Natural killer cell (primary cell): ENCODE measurements at regions not wholly inside any gene's neighbourhood (a gene's known extent, or its start where the extent isn't known, plus 50 kb on each side); places are given as distances from the start of the nearest gene placed in this dataset.

Source experiments
- ATAC-seq, 3 donors: fragments of 150-1000 bp in 2 of 3; fragments of 200-7000 bp in 1 of 3; cut with Tn5 transposase; 1 replicate in 1 of 3; 2 replicates in 2 of 3; pipeline ENCODE4 v1.10.0; 2021; ENCODE audit warnings: mild to moderate bottlenecking in 2 of 3, moderate library complexity in 2 of 3
- DNase-seq, 2 donors: peaks; one replicate each; pipeline versions ENCODE4 v3.0.0 to v3.0.0-alpha.2; 2013 to 2021; ENCODE audit warnings: mixed read lengths in 1 of 2
- H3K27ac ChIP-seq: one replicate; pipeline ENCODE4 v1.5.1; 2013; ENCODE audit warnings: mild to moderate bottlenecking, low read length
- H3K27me3 ChIP-seq: one replicate; pipeline ENCODE4 v1.6.1; 2013; ENCODE audit warnings: low read length; ENCODE audit not compliant: control insufficient read depth, insufficient read depth
- H3K36me3 ChIP-seq: one replicate; pipeline ENCODE4 v1.6.1; 2013; ENCODE audit warnings: low read length; ENCODE audit not compliant: control insufficient read depth, insufficient read depth
- H3K4me1 ChIP-seq: one replicate; pipeline ENCODE4 v1.6.1; 2013; ENCODE audit warnings: low read length; ENCODE audit not compliant: control insufficient read depth, insufficient read depth
- H3K4me3 ChIP-seq: one replicate; pipeline ENCODE4 v1.5.1; 2013; ENCODE audit warnings: low read length
- H3K9me3 ChIP-seq: one replicate; pipeline ENCODE4 v1.6.1; 2013; ENCODE audit warnings: low read length; ENCODE audit not compliant: control insufficient read depth, insufficient read depth
- H3K27ac Mint-ChIP-seq, 2 donors: one replicate each; pipeline ENCODE4 v1.8.0; 2022; ENCODE audit warnings: mild to moderate bottlenecking in 2 of 2, mixed read lengths in 2 of 2, moderate library complexity in 1 of 2
- H3K27me3 Mint-ChIP-seq, 2 donors: one replicate each; pipeline ENCODE4 v1.8.0; 2022; ENCODE audit warnings: low read depth in 2 of 2, mixed read lengths in 2 of 2
- H3K36me3 Mint-ChIP-seq: one replicate; pipeline ENCODE4 v1.8.0; 2022; ENCODE audit warnings: mixed read lengths
- H3K4me1 Mint-ChIP-seq, 2 donors: one replicate each; pipeline ENCODE4 v1.8.0; 2022; ENCODE audit warnings: mixed read lengths in 2 of 2
- H3K4me3 Mint-ChIP-seq: one replicate; pipeline ENCODE4 v1.8.0; 2022; ENCODE audit warnings: mild to moderate bottlenecking, moderate library complexity, mixed read lengths
- H3K9me3 Mint-ChIP-seq, 2 donors: one replicate each; pipeline ENCODE4 v1.8.0; 2022; ENCODE audit warnings: mixed read lengths in 2 of 2
- WGBS: methylation state at CpG from one replicate; pipeline ENCODE4 v1.1.7; 2013; ENCODE audit warnings: missing lambda C conversion rate; ENCODE audit not compliant: insufficient coverage; 5-methylcytosine and 5-hydroxymethylcytosine counted together
- intact Hi-C: fragments of 100-400 bp; cut with micrococcal nuclease; formaldehyde crosslinking; loops from one replicate; pipeline ENCODE4 v1.14.2; 2022
- TF ChIP-seq, protein P1 (sequence below): fragments of 200-600 bp; IDR thresholded peaks from one replicate; pipeline ENCODE4 v1.8.0; 2022; ENCODE audit warnings: antibody characterized with exemption

DNA sequence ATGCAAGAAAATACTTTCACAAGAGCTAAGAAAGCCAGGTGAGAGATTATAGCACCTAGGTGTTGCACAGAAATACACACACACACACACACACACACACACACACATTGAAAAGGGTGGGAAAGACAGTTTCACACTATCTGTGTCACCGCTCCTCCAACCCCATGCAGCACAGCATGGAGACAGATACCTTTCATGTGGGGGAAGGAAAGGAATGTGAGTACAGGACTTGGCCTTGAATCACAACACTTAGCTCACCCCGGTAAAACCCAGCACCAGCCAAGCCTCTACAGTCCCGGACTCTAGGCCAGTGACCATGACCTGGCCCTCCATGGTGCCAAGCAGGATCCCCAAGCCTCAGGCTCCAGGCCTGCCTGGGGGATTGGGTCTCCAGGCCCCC, 462.0 kb upstream of the SPRY2 start:
- no peaks in the 10 kb centered on the region for H3K27me3 ChIP-seq
- no peaks in the 10 kb centered on the region for H3K36me3 ChIP-seq
- intact Hi-C loops: no loop called here
- Mint-ChIP-seq H3K27ac (no peak overlapping the region), H3K9me3 (no peaks in the 10 kb centered on the region), H3K27me3 (no peaks in the 10 kb centered on the region), H3K4me3 (no peak overlapping the region), H3K36me3 (no peaks in the 10 kb centered on the region), H3K4me1 (no peaks in the 10 kb centered on the region)
- ATAC-seq (no peak), DNase-seq (no peak)
- H3K27ac ChIP-seq: no peak overlapping the region
- 97% methylated on average over 3 of the region's 3 CpGs for WGBS
- H3K9me3 ChIP-seq: no peaks in the 10 kb centered on the region
- TF ChIP-seq, protein P1, sequence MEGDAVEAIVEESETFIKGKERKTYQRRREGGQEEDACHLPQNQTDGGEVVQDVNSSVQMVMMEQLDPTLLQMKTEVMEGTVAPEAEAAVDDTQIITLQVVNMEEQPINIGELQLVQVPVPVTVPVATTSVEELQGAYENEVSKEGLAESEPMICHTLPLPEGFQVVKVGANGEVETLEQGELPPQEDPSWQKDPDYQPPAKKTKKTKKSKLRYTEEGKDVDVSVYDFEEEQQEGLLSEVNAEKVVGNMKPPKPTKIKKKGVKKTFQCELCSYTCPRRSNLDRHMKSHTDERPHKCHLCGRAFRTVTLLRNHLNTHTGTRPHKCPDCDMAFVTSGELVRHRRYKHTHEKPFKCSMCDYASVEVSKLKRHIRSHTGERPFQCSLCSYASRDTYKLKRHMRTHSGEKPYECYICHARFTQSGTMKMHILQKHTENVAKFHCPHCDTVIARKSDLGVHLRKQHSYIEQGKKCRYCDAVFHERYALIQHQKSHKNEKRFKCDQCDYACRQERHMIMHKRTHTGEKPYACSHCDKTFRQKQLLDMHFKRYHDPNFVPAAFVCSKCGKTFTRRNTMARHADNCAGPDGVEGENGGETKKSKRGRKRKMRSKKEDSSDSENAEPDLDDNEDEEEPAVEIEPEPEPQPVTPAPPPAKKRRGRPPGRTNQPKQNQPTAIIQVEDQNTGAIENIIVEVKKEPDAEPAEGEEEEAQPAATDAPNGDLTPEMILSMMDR: no peak
- no peak overlapping the region for H3K4me3 ChIP-seq
- H3K4me1 ChIP-seq: no peaks in the 10 kb centered on the region

DNA sequence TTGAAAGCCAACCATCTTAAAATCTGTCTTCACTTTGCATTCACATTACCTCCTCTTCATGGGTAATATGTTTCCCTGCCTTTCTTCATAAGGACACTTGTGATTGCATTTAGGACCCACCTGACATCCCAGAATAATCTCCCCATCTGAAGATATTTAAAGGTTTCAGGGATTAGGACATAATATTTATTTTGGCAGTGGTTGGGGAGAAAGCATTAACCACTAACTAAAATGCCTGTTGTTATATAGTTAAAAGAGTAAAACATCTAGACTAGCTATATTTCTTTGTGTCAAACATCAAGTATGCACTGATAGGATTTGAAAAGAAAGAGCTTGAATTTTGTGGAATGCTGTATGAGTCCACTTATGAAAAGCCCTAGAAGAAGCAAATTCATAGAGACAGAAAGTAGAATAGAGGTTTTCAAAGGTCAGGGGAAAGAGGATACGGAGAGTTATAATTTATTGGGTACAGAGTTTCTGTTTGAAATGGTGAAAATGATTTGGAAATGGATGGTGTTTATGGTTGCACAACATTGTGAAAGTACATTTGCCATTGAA, 457.7 kb upstream of the SPRY2 start:
- Mint-ChIP-seq H3K36me3 (no peaks in the 10 kb centered on the region), H3K9me3 (no peaks in the 10 kb centered on the region), H3K4me3 (no peak overlapping the region), H3K27me3 (no peaks in the 10 kb centered on the region), H3K27ac (no peak overlapping the region), H3K4me1 (no peaks in the 10 kb centered on the region)
- no peak for ATAC-seq
- Histone ChIP-seq H3K9me3 (no peaks in the 10 kb centered on the region), H3K4me1 (no peaks in the 10 kb centered on the region), H3K4me3 (no peak overlapping the region), H3K27ac (no peak overlapping the region), H3K36me3 (no peaks in the 10 kb centered on the region), H3K27me3 (no peaks in the 10 kb centered on the region)
- WGBS: 90% methylated on average over 1 of the region's 1 CpG
- TF ChIP-seq, protein P1: no peak
- DNase-seq: no peak
- intact Hi-C loops: no loop called here

DNA sequence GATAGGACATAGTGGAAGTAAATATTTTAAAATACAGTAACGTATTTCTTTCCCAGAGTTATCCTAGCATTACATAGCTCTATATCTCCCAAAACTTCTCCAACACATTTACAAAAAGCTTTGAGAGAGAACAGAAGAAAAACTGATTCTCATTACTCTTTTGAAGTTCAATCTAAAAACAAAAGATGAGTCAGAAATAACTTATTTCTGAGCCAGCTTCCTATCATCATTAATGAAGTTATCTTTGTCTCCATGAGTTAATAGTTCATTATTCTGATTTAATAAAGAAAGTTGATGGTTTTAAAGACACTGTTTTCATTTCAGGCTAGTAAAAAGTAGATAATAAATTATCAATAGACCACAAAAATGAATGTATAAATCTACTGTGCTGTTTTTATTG, 446.7 kb upstream of the SPRY2 start:
- no peaks in the 10 kb centered on the region for H3K36me3 Mint-ChIP-seq

More for the DNA sequence above, 446.7 kb upstream of the SPRY2 start:
- Mint-ChIP-seq H3K9me3 (peaks cover 0 to 3% of the 10 kb centered on the region in 2 donors), H3K27me3 (peaks cover 0 to 2% of the 10 kb centered on the region in 2 donors), H3K4me1 (no peaks in the 10 kb centered on the region), H3K27ac (no peak overlapping the region), H3K4me3 (no peak overlapping the region)
- Histone ChIP-seq H3K4me3 (no peak overlapping the region), H3K27ac (no peak overlapping the region), H3K36me3 (no peaks in the 10 kb centered on the region), H3K9me3 (no peaks in the 10 kb centered on the region), H3K27me3 (no peaks in the 10 kb centered on the region), H3K4me1 (no peaks in the 10 kb centered on the region)
- no CpG with 5 or more reads among the region's 1 CpG for WGBS
- TF ChIP-seq, protein P1: no peak
- no peak for DNase-seq
- intact Hi-C loops: no loop called here
- ATAC-seq: no peak
